H1 (cell line): ENCODE measurements at regions not wholly inside any gene's neighbourhood (a gene's known extent, or its start where the extent isn't known, plus 50 kb on each side); places are given as distances from the start of the nearest gene placed in this dataset.
A peak's percentile ranks its signal among the peaks of the same experiment; 100 is the strongest.

Experiments used
- CTCF ChIA-PET: fragments of 300-600 bp; sonication (Branson Sonifier 250); formaldehyde crosslinking; loops from one replicate; lab custom pipeline; 2021; ENCODE audit not compliant: partially characterized antibody; lab: Charles Lee
- POLR2A ChIA-PET: fragments of 300-600 bp; sonication (Branson Sonifier 250); formaldehyde crosslinking; loops from one replicate; lab custom pipeline; 2021; ENCODE audit warnings: inconsistent platforms; ENCODE audit not compliant: partially characterized antibody; lab: Charles Lee
- DNase-seq, 2 experiments: peaks; one replicate each; pipeline versions ENCODE4 v3.0.0 to v3.0.0-alpha.2; 2010 to 2022; ENCODE audit warnings: low spot score in 2 of 2, low read depth in 1 of 2, mixed read lengths in 1 of 2
- FAIRE-seq: peaks from 2 replicates; lab custom pipeline; 2011; peaks lifted over from hg19 to GRCh38; lab: Jason Lieb, UNC
- H2AFZ ChIP-seq: 2 replicates; pipeline ENCODE4 v1.8.1; 2012; ENCODE audit warnings: low read length, inconsistent platforms
- H2AK5ac ChIP-seq: 2 replicates; pipeline ENCODE4 v1.6.1; 2013; ENCODE audit warnings: low read depth, low read length
- H2BK120ac ChIP-seq: replicated peaks from 2 replicates; pipeline ENCODE3; 2013; ENCODE audit warnings: low read depth, low read length, inconsistent platforms
- H2BK12ac ChIP-seq: 2 replicates; pipeline ENCODE4 v1.6.1; 2013; ENCODE audit warnings: low read depth, low read length
- H2BK15ac ChIP-seq: 2 replicates; pipeline ENCODE4 v1.6.1; 2013; ENCODE audit warnings: low read length
- H2BK20ac ChIP-seq: 2 replicates; pipeline ENCODE4 v1.6.1; 2013; ENCODE audit warnings: low read length
- H2BK5ac ChIP-seq: 2 replicates; pipeline ENCODE4 v1.6.1; 2013; ENCODE audit warnings: low read depth, low read length
- H3K14ac ChIP-seq: 2 replicates; pipeline ENCODE4 v1.6.1; 2013; ENCODE audit warnings: inconsistent platforms; ENCODE audit not compliant: insufficient read length
- H3K18ac ChIP-seq: 2 replicates; pipeline ENCODE4 v1.6.1; 2013; ENCODE audit warnings: low read length; ENCODE audit errors: extremely low read depth
- H3K23ac ChIP-seq: 2 replicates; pipeline ENCODE4 v1.6.1; 2013; ENCODE audit warnings: inconsistent platforms; ENCODE audit not compliant: insufficient read length
- H3K23me2 ChIP-seq: 2 replicates; pipeline ENCODE4 v1.6.1; 2013; ENCODE audit warnings: low read depth, low read length
- H3K27ac ChIP-seq: 2 replicates; pipeline ENCODE4 v1.6.1; 2011; ENCODE audit warnings: low read depth, low read length, inconsistent platforms
- H3K27me3 ChIP-seq, 4 experiments: replicated peaks in 1 of 4; 1 replicate in 1 of 4; 2 replicates in 3 of 4; pipeline versions ENCODE4 v1.6.1 to v1.8.1; 2011 to 2013; ENCODE audit warnings: low read length in 3 of 4, mild to moderate bottlenecking in 3 of 4, inconsistent platforms in 2 of 4, mixed read lengths in 2 of 4, moderate library complexity in 1 of 4; ENCODE audit not compliant: control insufficient read depth in 3 of 4, insufficient read depth in 3 of 4; ENCODE audit errors: extremely low read depth in 1 of 4
- H3K36me3 ChIP-seq, 4 experiments: 2 replicates each; pipeline versions ENCODE4 v1.6.1 to v1.8.1; 2011 to 2013; ENCODE audit warnings: mild to moderate bottlenecking in 4 of 4, low read length in 3 of 4, moderate library complexity in 2 of 4, control low read depth in 1 of 4, inconsistent platforms in 1 of 4; ENCODE audit not compliant: insufficient read depth in 4 of 4, control insufficient read depth in 2 of 4
- H3K4ac ChIP-seq: replicated peaks from 2 replicates; pipeline ENCODE3; 2013; ENCODE audit warnings: low read length, low read depth, mixed read lengths, inconsistent platforms; ENCODE audit not compliant: insufficient read length
- H3K4me1 ChIP-seq, 4 experiments: replicated peaks in 1 of 4; 1 replicate in 1 of 4; 2 replicates in 3 of 4; pipeline versions ENCODE4 v1.6.1 to v1.8.1; 2011 to 2013; ENCODE audit warnings: low read length in 3 of 4, inconsistent platforms in 2 of 4, mixed read lengths in 1 of 4; ENCODE audit not compliant: insufficient read depth in 4 of 4, control insufficient read depth in 3 of 4
- H3K4me2 ChIP-seq, 2 experiments: 2 replicates each; pipeline versions ENCODE4 v1.6.1 to v1.8.1; 2011 to 2013; ENCODE audit warnings: low read depth in 2 of 2, low read length in 2 of 2, control low read depth in 1 of 2, inconsistent platforms in 1 of 2, mild to moderate bottlenecking in 1 of 2; ENCODE audit not compliant: insufficient read depth in 1 of 2
- H3K4me3 ChIP-seq, 4 experiments: fragments of 200-600, 300-600 bp in 1 of 4; sonication (generic), shearing (Covaris generic), sonication (Bioruptor Twin) in 1 of 4; 2 replicates each; pipeline versions ENCODE4 v1.5.1 to v1.8.1; 2011 to 2016; ENCODE audit warnings: low read length in 4 of 4, low read depth in 3 of 4, control low read depth in 2 of 4, inconsistent platforms in 2 of 4, mild to moderate bottlenecking in 2 of 4, mixed read lengths in 1 of 4, moderate library complexity in 1 of 4; ENCODE audit not compliant: insufficient read depth in 2 of 4; ENCODE audit errors: extremely low read depth in 1 of 4
- H3K56ac ChIP-seq: replicated peaks from 2 replicates; pipeline ENCODE3; 2013; ENCODE audit warnings: low read depth, mild to moderate bottlenecking, mixed read lengths, low read length, inconsistent platforms; ENCODE audit not compliant: insufficient read length
- H3K79me1 ChIP-seq: 2 replicates; pipeline ENCODE4 v1.6.1; 2013; ENCODE audit warnings: low read depth, low read length, control low read depth
- H3K79me2 ChIP-seq, 2 experiments: 2 replicates each; pipeline versions ENCODE4 v1.6.1 to v1.8.1; 2012 to 2013; ENCODE audit warnings: low read length in 2 of 2, mild to moderate bottlenecking in 2 of 2, inconsistent platforms in 1 of 2; ENCODE audit not compliant: insufficient read depth in 2 of 2, control insufficient read depth in 1 of 2
- H3K9ac ChIP-seq, 4 experiments: replicated peaks in 1 of 4; 1 replicate in 1 of 4; 2 replicates in 3 of 4; pipeline versions ENCODE4 v1.6.1 to v1.8.1; 2011 to 2013; ENCODE audit warnings: low read depth in 3 of 4, low read length in 3 of 4, control low read depth in 2 of 4, mild to moderate bottlenecking in 2 of 4, moderate library complexity in 2 of 4, inconsistent platforms in 1 of 4; ENCODE audit errors: extremely low read depth in 1 of 4
- H3K9me3 ChIP-seq, 2 experiments: 2 replicates each; pipeline versions ENCODE4 v1.6.1 to v1.8.1; 2012 to 2013; ENCODE audit warnings: mild to moderate bottlenecking in 2 of 2, moderate library complexity in 2 of 2, control low read depth in 1 of 2, inconsistent platforms in 1 of 2, low read depth in 1 of 2, low read length in 1 of 2, mixed read lengths in 1 of 2; ENCODE audit not compliant: insufficient read depth in 2 of 2
- H4K20me1 ChIP-seq, 2 experiments: replicated peaks in 1 of 2; 2 replicates each; pipeline versions ENCODE3 to v1.8.1; 2011 to 2013; ENCODE audit warnings: inconsistent platforms in 2 of 2, low read length in 2 of 2, mild to moderate bottlenecking in 1 of 2; ENCODE audit not compliant: insufficient read depth in 2 of 2, control insufficient read depth in 1 of 2
- H4K5ac ChIP-seq: 2 replicates; pipeline ENCODE4 v1.6.1; 2013; ENCODE audit warnings: low read length, low read depth, mixed read lengths, inconsistent platforms; ENCODE audit not compliant: insufficient read length
- H4K8ac ChIP-seq: 2 replicates; pipeline ENCODE4 v1.8.0; 2013; ENCODE audit warnings: mild to moderate bottlenecking, moderate library complexity, low read length, inconsistent platforms; ENCODE audit not compliant: insufficient read depth; ENCODE audit errors: extremely low read depth
- H4K91ac ChIP-seq: replicated peaks from 2 replicates; pipeline ENCODE3; 2013; ENCODE audit warnings: low read length, mixed read lengths, inconsistent platforms; ENCODE audit not compliant: insufficient read length
- NANOG ChIP-seq: IDR thresholded peaks from 2 replicates; pipeline ENCODE4 v1.6.1; 2011; ENCODE audit warnings: low read length, low read depth, mild to moderate bottlenecking, inconsistent platforms; ENCODE audit not compliant: insufficient read depth, poor library complexity, severe bottlenecking
- RAD21 ChIP-seq, 2 experiments: IDR thresholded peaks in 1 of 2; conservative IDR thresholded peaks in 1 of 2; 2 replicates each; pipeline ENCODE4 v1.6.1; 2011; ENCODE audit warnings: low read depth in 2 of 2, low read length in 2 of 2, improper control_type of control experiment in 1 of 2, inconsistent platforms in 1 of 2, mild to moderate bottlenecking in 1 of 2, moderate library complexity in 1 of 2
- WGBS, 2 experiments: shearing (Covaris generic) in 1 of 2; methylation state at CpG; one replicate each; pipeline versions ENCODE4 v1.1.6 to v1.1.7; 2013 to 2015; ENCODE audit warnings: low lambda C conversion rate in 2 of 2, mixed read lengths in 2 of 2, inconsistent platforms in 1 of 2, low coverage in 1 of 2, missing lambda C conversion rate in 1 of 2; ENCODE audit not compliant: insufficient replicate concordance in 2 of 2, insufficient coverage in 1 of 2, insufficient read length in 1 of 2; ENCODE audit errors: extremely low coverage in 1 of 2, missing lambda C conversion rate in 1 of 2; 5-methylcytosine and 5-hydroxymethylcytosine counted together
- TF ChIP-seq, protein P1 (sequence below), 3 experiments: IDR thresholded peaks; 1 replicate in 2 of 3; 2 replicates in 1 of 3; pipeline versions ENCODE4 v1.5.1 to v1.6.1; 2011; ENCODE audit warnings: low read length in 3 of 3, mild to moderate bottlenecking in 3 of 3, inconsistent platforms in 2 of 3, low read depth in 1 of 3, moderate library complexity in 1 of 3; ENCODE audit not compliant: insufficient read depth in 1 of 3; ENCODE audit errors: control extremely low read depth in 1 of 3
- TF ChIP-seq, protein P2 (sequence below): IDR thresholded peaks from 2 replicates; pipeline ENCODE4 v1.6.1; 2012; ENCODE audit warnings: inconsistent platforms

- no peak overlapping the region for H3K18ac ChIP-seq
- H3K79me2 ChIP-seq, result no peaks in the 10 kb centered on the region
- no peaks in the 10 kb centered on the region for H3K36me3 ChIP-seq
- no peak overlapping the region for H2BK120ac ChIP-seq
- no peaks in the 10 kb centered on the region for H3K79me1 ChIP-seq
- H2AK5ac ChIP-seq, result no peak overlapping the region
- H2BK5ac ChIP-seq, result no peak overlapping the region
- H3K23me2 ChIP-seq, result no peaks in the 10 kb centered on the region
- H3K4me1 ChIP-seq, result no peaks in the 10 kb centered on the region
- no peaks in the 10 kb centered on the region for H3K27me3 ChIP-seq
- H3K23ac ChIP-seq, result no peak overlapping the region
- H3K4ac ChIP-seq, result no peak overlapping the region
- no peaks in the 10 kb centered on the region for H4K20me1 ChIP-seq
- H3K56ac ChIP-seq, result no peak overlapping the region
- no peak overlapping the region for H4K5ac ChIP-seq
- no peak overlapping the region for H3K14ac ChIP-seq
- no peak overlapping the region for H4K91ac ChIP-seq
- H2AFZ ChIP-seq, result peak overlapping the region; percentile 97
- FAIRE-seq (no peak), DNase-seq (no peak)
- ChIA-PET POLR2A (no interaction called here), CTCF (interaction anchor here (0.6 to 2.5 kb wide), 21 partner anchors 9 to 937 kb away, joined by 3 to 13 read pairs (median 3); no protein-coding TSS in a partner anchor)
- H2BK20ac ChIP-seq, result no peak overlapping the region
- WGBS, 2 experiments, result 56% methylated on average over 2 of the region's 2 CpGs; no CpG with 5 or more reads in 1 of the 2 experiments
- no peaks in the 10 kb centered on the region for H3K9me3 ChIP-seq
- no peak overlapping the region for H3K27ac ChIP-seq
- no peak overlapping the region for H3K9ac ChIP-seq
- no peak overlapping the region for H2BK12ac ChIP-seq
- H3K4me3 ChIP-seq, result no peak overlapping the region
- TF ChIP-seq, protein P1, sequence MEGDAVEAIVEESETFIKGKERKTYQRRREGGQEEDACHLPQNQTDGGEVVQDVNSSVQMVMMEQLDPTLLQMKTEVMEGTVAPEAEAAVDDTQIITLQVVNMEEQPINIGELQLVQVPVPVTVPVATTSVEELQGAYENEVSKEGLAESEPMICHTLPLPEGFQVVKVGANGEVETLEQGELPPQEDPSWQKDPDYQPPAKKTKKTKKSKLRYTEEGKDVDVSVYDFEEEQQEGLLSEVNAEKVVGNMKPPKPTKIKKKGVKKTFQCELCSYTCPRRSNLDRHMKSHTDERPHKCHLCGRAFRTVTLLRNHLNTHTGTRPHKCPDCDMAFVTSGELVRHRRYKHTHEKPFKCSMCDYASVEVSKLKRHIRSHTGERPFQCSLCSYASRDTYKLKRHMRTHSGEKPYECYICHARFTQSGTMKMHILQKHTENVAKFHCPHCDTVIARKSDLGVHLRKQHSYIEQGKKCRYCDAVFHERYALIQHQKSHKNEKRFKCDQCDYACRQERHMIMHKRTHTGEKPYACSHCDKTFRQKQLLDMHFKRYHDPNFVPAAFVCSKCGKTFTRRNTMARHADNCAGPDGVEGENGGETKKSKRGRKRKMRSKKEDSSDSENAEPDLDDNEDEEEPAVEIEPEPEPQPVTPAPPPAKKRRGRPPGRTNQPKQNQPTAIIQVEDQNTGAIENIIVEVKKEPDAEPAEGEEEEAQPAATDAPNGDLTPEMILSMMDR (IDR thresholded peaks at IDR 0.05; ENCODE audit: control extremely low read depth in 1 of 3, insufficient read depth in 1 of 3, low read depth in 1 of 3, low read length in 3 of 3), result peak in 2 of 3 experiments; percentile 28 to 52; a peak in 2 of 4 replicates
- TF ChIP-seq RAD21 (IDR thresholded peaks at IDR 0.05 in 1 of 2, conservative IDR thresholded peaks at IDR 0.05 in 1 of 2; ENCODE audit: low read depth in 2 of 2, low read length in 2 of 2) (peak; percentile 68 to 71), NANOG (no peak)
- TF ChIP-seq, protein P2, sequence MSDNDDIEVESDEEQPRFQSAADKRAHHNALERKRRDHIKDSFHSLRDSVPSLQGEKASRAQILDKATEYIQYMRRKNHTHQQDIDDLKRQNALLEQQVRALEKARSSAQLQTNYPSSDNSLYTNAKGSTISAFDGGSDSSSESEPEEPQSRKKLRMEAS, result no peak
- no peak overlapping the region for H2BK15ac ChIP-seq
- H4K8ac ChIP-seq, result no peak overlapping the region
- no peak overlapping the region for H3K4me2 ChIP-seq
These were observed 504.9 kb downstream of the DOK5 start for GRCh38 chr20:54980103-54980960.
